SK-N-SH treated with all-trans-retinoic acid at 6 μM for 48 hours (cell line): ENCODE measurements at regions not wholly inside any gene's neighbourhood (a gene's known extent, or its start where the extent isn't known, plus 50 kb on each side); places are given as distances from the start of the nearest gene placed in this dataset.

ENCODE experiments used
- CSRNP3 ChIP-seq: fragments of 250-450 bp; sonication (Bioruptor Pico); IDR thresholded peaks from 2 replicates; pipeline ENCODE4 v1.5.1; 2021; ENCODE audit warnings: mild to moderate bottlenecking, moderate library complexity
- ESRRG ChIP-seq: fragments of 250-450 bp; sonication (Bioruptor Pico); IDR thresholded peaks from 2 replicates; pipeline ENCODE4 v1.6.1; 2021; ENCODE audit warnings: mild to moderate bottlenecking
- OSR1 ChIP-seq: fragments of 250-450 bp; sonication (Bioruptor Pico); IDR thresholded peaks from 2 replicates; pipeline ENCODE4 v1.8.0; 2022; ENCODE audit warnings: moderate library complexity, mild to moderate bottlenecking, inconsistent platforms
- PATZ1 ChIP-seq: fragments of 250-450 bp; sonication (Bioruptor Pico); IDR thresholded peaks from 2 replicates; pipeline ENCODE4 v1.8.0; 2020; ENCODE audit warnings: mild to moderate bottlenecking, moderate library complexity, borderline replicate concordance
- PPARA ChIP-seq: fragments of 250-450 bp; sonication (Bioruptor Pico); IDR thresholded peaks from 2 replicates; pipeline ENCODE4 v1.5.0; 2020; ENCODE audit warnings: mild to moderate bottlenecking, borderline replicate concordance
- RARB ChIP-seq: fragments of 250-450 bp; sonication (Bioruptor Pico); IDR thresholded peaks from 2 replicates; pipeline ENCODE4 v1.8.0; 2021; ENCODE audit warnings: mild to moderate bottlenecking, moderate library complexity
- TOX ChIP-seq: fragments of 250-450 bp; sonication (Bioruptor Pico); IDR thresholded peaks from 2 replicates; pipeline ENCODE4 v1.8.0; 2021; ENCODE audit warnings: mild to moderate bottlenecking, moderate library complexity, borderline replicate concordance
- TSHZ2 ChIP-seq: fragments of 250-450 bp; sonication (Bioruptor Pico); IDR thresholded peaks from 2 replicates; pipeline ENCODE4 v1.5.0; 2020; ENCODE audit warnings: mild to moderate bottlenecking, moderate library complexity
- ZC3H10 ChIP-seq: fragments of 250-450 bp; sonication (Bioruptor Pico); IDR thresholded peaks from 2 replicates; pipeline ENCODE4 v1.5.1; 2021; ENCODE audit warnings: mild to moderate bottlenecking, moderate library complexity

- TF ChIP-seq PPARA (CRISPR knock-in tag) (no peak), PATZ1 (no peak), OSR1 (CRISPR knock-in tag) (no peak), ZC3H10 (no peak), CSRNP3 (CRISPR knock-in tag) (no peak), TSHZ2 (CRISPR knock-in tag) (no peak), RARB (CRISPR knock-in tag) (no peak), TOX (CRISPR knock-in tag) (no peak), ESRRG (CRISPR knock-in tag) (no peak)
Observed at GRCh38 chr9:88678008-88678407, 143.0 kb downstream of the NXNL2 start.
